C4-2B (cell line): ENCODE measurements at regions not wholly inside any gene's neighbourhood (a gene's known extent, or its start where the extent isn't known, plus 50 kb on each side); places are given as distances from the start of the nearest gene placed in this dataset.

Experiments
- CTCF ChIP-seq: fragments of 450-650 bp; conservative IDR thresholded peaks from 2 replicates; pipeline ENCODE4 v1.5.1; 2017; ENCODE audit warnings: mild to moderate bottlenecking
- ZFX ChIP-seq: fragments of 450-650 bp; IDR thresholded peaks from 2 replicates; pipeline ENCODE4 v1.6.1; 2017

GRCh38 chr14:53333809-53334208, 180.7 kb upstream of the DDHD1 start:
- TF ChIP-seq CTCF: no peak
- TF ChIP-seq ZFX: no peak
